GM13977 (cell line): ENCODE measurements at regions not wholly inside any gene's neighbourhood (a gene's known extent, or its start where the extent isn't known, plus 50 kb on each side); places are given as distances from the start of the nearest gene placed in this dataset.
"Not testable (repeated sequence)": the region's sequence is repeated elsewhere in the genome, so short reads cannot be mapped to it uniquely, and the experiment has no call there.

Source experiments
- DNase-seq: peaks from one replicate; pipeline ENCODE4 v3.0.0; 2012; ENCODE audit warnings: low spot score
- in situ Hi-C: fragments of 300-500 bp; cut with MboI; formaldehyde crosslinking; loops from one replicate; pipeline ENCODE4 v1.12.0; 2022; ENCODE audit warnings: low sequenced_read_pairs, low pct_unique_long_range_greater_than_20kb, mixed read lengths, inconsistent platforms; ENCODE audit not compliant: unreplicated experiment
- TF ChIP-seq, protein P1 (sequence below): IDR thresholded peaks from 2 replicates; pipeline ENCODE4 v1.5.1; 2012; ENCODE audit warnings: mild to moderate bottlenecking, control low read depth; ENCODE audit not compliant: insufficient read depth; ENCODE audit errors: extremely low read depth, missing control alignments

DNA sequence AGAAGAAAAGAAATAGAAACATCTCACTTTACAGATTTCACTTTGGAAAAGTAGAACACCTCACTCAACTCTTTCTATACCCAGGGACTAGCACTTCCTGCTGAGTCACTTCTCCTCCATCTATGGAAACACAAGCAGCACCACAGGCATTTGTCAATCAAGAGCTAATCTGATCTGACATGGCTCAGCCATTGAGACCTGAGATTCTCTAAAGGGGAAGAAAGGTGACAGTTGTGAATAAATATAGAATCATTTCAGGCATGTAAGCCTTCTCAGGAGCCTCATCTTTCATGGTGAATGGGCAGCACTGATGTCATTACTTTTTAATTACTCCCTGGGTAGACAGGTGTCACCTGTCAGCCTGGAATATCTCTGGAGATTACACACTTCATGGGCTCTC lies 559.8 kb downstream of the HINT1 start:
- no peak for DNase-seq
- TF ChIP-seq, protein P1, sequence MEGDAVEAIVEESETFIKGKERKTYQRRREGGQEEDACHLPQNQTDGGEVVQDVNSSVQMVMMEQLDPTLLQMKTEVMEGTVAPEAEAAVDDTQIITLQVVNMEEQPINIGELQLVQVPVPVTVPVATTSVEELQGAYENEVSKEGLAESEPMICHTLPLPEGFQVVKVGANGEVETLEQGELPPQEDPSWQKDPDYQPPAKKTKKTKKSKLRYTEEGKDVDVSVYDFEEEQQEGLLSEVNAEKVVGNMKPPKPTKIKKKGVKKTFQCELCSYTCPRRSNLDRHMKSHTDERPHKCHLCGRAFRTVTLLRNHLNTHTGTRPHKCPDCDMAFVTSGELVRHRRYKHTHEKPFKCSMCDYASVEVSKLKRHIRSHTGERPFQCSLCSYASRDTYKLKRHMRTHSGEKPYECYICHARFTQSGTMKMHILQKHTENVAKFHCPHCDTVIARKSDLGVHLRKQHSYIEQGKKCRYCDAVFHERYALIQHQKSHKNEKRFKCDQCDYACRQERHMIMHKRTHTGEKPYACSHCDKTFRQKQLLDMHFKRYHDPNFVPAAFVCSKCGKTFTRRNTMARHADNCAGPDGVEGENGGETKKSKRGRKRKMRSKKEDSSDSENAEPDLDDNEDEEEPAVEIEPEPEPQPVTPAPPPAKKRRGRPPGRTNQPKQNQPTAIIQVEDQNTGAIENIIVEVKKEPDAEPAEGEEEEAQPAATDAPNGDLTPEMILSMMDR, result no peak
- in situ Hi-C loops, result no loop called here

- in situ Hi-C loops, DNase-seq: not testable (repeated sequence)
Measured at GRCh38 chr5:130596647-130597046, 568.4 kb downstream of the HINT1 start.

DNA sequence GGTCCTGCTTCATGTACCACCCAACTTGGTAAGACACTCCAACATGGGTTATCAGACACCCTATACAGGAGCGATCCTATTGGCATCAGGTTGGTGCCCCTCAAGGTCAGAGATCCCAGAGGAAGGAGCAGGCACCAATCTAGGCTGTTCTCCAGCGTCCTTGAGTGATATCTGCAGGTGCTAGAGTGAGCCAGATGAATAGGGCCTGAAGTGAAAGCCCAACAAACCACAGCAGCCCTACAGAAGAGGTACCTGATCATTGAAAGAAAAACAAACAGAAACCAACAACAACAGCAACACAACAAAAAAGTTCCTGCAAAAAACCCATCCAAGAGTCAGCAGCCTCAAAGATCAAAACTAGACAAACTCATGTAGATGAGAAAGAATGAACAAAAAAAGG lies 584.8 kb downstream of the HINT1 start:
- TF ChIP-seq, protein P1, result no peak
- in situ Hi-C loops, result no loop called here
- DNase-seq, result no peak

GRCh38 chr5:130578354-130578753 lies 586.7 kb downstream of the HINT1 start:
- no peak for DNase-seq

DNA sequence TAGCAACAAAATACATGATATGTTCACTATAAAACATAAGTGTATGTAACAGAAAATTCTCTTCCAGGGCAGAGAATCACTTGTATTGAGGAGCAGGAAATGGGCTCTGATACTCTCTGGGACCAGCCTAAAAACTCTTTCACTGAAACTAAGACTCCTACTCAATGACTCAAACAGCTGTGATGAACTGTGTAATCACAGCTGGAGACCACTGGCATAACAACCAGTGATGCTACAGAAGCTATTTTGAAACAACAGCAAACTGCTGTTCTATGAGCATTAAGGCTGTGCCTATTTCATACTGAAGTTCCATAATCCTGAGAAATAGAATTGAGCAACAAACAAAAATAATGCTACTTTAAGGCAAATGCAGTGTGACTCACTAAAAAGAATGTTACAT lies 594.0 kb downstream of the HINT1 start:
- no peak for DNase-seq
- in situ Hi-C loops, result no loop called here
- TF ChIP-seq, protein P1, result no peak

More at GRCh38 chr5:130578354-130578753, 586.7 kb downstream of the HINT1 start:
- in situ Hi-C loops, result no loop called here
- TF ChIP-seq, protein P1, result no peak

DNA sequence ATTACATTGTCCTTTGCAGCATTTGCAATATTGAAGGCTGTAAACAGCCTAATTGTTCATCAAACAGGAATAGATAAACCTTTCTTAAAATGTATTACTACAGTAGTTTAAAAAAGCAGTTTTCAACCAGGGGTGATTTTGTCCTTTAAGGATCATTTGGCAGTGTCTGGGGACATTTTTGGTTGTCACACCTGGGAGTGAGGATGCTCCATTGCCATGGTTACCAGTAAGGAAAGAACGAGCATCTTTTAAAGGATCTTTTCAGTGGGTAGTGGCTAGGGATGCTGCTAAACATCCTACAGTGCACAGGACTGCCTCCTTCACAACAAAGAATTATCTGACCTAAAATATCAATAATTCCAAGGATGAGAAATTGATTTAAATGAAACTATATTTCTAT lies 596.3 kb downstream of the HINT1 start:
- TF ChIP-seq, protein P1, result no peak
- no peak for DNase-seq
- in situ Hi-C loops, result no loop called here

GRCh38 chr5:130555429-130555828 lies 609.6 kb downstream of the HINT1 start:
- DNase-seq, result no peak
- TF ChIP-seq, protein P1, result no peak
- in situ Hi-C loops, result no loop called here

DNA sequence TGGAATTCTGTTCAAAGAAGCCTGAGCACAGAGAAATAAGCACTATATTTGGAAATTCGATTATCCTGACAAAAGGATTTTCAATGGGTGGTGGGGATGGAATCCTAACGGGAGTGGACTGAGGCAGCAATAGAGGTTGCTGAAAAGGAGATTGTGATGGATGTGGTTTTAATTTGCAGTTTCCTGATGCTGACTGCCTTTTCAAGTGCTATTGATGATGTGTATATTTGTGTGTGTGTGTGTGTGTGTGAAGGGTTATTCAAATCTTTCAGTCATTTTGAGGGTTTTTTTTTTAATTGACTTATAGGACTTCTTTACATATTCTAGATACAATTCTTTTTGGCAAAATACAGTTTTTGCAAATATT lies 614.5 kb downstream of the HINT1 start:
- in situ Hi-C loops, result no loop called here
- DNase-seq, result no peak
- TF ChIP-seq, protein P1, result no peak
